ENCODE measurements at regions not wholly inside any gene's neighbourhood (a gene's known extent, or its start where the extent isn't known, plus 50 kb on each side); places are given as distances from the start of the nearest gene placed in this dataset.
"Not testable (repeated sequence)": the region's sequence is repeated elsewhere in the genome, so short reads cannot be mapped to it uniquely, and the experiment has no call there.

GRCh38 chr10:34058845-34059614 is 724.6 kb upstream of the NRP1 start:
- DNase-seq (ENCODE audit: low read depth): no peak

- not testable (repeated sequence) for DNase-seq (ENCODE audit: low read depth)
Measured at GRCh38 chr10:34055410-34055985, 721.0 kb upstream of the NRP1 start.

DNA sequence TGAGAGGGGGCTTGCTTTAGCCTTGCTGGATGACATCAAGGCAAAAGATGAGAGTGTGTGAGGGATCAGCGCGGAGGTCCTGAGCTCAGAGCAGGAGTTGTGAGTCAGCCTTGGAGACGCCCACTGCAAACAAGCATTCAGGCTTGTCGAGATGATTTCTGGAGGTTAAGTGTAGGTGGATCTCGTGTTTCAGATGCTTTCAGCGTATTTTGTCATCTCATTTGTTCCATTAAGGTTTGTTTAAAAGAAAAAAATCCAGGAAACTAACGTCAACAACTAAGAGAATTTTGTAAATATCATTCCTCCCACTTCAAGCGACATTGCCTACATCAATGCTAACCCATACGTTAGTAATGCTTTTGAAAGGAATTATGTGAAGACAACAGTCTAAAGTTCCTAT is 715.4 kb upstream of the NRP1 start:
- DNase-seq (ENCODE audit: low read depth): peak; percentile 13

GRCh38 chr10:34049469-34049868 is 715.0 kb upstream of the NRP1 start:
- no peak for DNase-seq (ENCODE audit: low read depth)

GRCh38 chr10:34047389-34047788 is 712.9 kb upstream of the NRP1 start:
- no peak for DNase-seq (ENCODE audit: low read depth)

DNA sequence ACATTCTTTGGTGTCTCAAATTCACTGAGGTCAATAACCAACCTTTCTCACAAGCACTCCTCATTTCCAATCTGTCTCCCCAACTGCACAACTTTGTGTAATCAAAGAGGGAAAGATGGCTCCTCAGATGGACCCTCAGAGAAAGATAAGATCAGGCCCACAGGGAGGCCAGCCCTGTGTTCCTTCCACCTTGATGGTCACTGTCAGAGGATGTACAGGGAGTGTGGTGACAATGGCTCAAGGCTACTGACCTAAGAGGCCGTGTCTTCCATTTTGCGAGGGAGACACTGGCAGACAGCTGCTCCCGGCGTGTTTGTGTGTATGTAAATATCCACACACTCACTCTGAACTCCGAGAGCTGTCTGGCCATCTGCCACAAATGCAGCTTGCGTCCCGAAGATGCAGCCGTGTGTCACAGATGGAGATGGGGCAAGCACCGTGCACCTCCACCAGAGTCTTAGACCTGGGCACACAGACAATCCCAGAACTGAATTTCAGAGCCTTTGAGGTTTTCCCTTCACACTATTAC is 712.1 kb upstream of the NRP1 start:
- DNase-seq (ENCODE audit: low read depth): no peak

GRCh38 chr10:34045571-34046190 is 711.2 kb upstream of the NRP1 start:
- no peak for DNase-seq (ENCODE audit: low read depth)

DNA sequence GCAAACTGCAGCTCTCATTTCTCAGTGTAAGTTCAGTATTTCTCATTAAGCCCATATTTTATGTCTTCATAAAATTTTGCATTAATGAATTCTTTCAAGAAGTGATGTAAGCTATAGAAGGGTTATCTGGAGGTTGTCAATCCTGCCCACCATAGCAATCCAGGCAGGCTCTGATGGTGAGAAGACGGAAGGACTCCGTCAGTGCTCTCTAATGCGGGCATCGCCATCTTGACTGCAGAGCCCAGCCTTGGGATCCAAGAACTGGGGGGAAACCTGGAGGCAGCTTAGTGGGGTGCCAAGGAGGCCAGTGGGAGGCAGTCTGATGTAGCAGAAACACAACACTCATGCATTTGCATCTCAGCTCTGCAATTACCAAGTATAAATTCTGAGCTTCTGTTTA is 707.4 kb upstream of the NRP1 start:
- DNase-seq (ENCODE audit: low read depth): no peak

- no peak for DNase-seq (ENCODE audit: low read depth)
Measured at GRCh38 chr10:34037499-34037898, 703.0 kb upstream of the NRP1 start.

DNA sequence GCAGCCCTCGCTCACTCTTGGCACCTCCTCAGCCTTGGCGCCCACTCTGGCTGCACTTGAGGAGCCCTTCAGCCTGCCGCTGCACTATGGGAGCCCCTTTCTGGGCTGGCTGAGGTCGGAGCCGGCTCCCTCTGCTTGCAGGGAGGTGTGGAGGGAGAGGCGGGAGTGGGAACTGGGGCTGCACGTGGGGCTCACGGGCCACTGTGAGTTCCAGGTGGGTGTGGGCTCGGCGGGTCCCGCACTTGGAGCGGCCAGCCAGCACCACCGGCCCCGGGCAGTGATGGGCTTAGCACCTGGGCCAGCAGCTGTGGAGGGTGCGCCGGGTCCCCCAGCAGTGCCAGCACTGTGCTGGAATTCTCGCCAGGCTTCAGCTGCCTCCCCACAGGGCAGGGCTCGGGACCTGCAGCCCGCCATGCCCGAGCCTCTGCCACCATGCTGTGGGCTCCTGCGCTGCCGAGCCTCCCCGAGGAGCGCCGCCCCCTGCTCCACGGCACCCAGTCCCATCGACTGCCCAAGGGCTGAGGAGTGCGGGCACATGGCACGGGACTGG is 700.8 kb upstream of the NRP1 start:
- not testable (repeated sequence) for DNase-seq (ENCODE audit: low read depth)

DNA sequence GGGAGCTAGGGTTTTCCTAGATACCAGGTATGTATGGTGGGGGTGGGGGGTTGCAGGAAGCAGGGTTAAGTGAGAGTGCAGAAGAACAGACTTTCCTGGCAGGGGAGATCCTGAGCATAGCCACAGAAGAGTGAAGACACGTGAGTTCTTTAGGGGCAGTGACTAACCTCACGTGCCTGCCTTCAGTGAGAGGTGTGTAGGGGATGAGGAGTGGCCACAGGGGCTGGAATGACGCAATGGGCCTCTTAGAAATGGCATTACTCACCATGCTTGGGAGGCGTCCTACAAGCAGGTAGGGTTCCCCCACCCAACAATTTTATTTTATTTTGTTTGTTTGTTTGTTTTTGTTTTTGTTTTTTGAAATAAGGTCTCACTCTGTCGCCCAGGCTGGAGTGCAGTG is 698.6 kb upstream of the NRP1 start:
- no peak for DNase-seq (ENCODE audit: low read depth)

GRCh38 chr10:34032564-34032963 is 698.1 kb upstream of the NRP1 start:
- no peak for DNase-seq (ENCODE audit: low read depth)

- peak; percentile 79 for DNase-seq (ENCODE audit: low read depth)
Measured at GRCh38 chr10:34031400-34031799, 696.9 kb upstream of the NRP1 start.

GRCh38 chr10:34029455-34029854 is 695.0 kb upstream of the NRP1 start:
- no peak for DNase-seq (ENCODE audit: low read depth)

GRCh38 chr10:34028936-34029335 is 694.5 kb upstream of the NRP1 start:
- no peak for DNase-seq (ENCODE audit: low read depth)

GRCh38 chr10:34024693-34025425 is 690.4 kb upstream of the NRP1 start:
- no peak for DNase-seq (ENCODE audit: low read depth)

GRCh38 chr10:34024282-34024681 is 689.8 kb upstream of the NRP1 start:
- DNase-seq (ENCODE audit: low read depth): no peak

- no peak for DNase-seq (ENCODE audit: low read depth)
Measured at GRCh38 chr10:34022195-34022594, 687.7 kb upstream of the NRP1 start.

DNA sequence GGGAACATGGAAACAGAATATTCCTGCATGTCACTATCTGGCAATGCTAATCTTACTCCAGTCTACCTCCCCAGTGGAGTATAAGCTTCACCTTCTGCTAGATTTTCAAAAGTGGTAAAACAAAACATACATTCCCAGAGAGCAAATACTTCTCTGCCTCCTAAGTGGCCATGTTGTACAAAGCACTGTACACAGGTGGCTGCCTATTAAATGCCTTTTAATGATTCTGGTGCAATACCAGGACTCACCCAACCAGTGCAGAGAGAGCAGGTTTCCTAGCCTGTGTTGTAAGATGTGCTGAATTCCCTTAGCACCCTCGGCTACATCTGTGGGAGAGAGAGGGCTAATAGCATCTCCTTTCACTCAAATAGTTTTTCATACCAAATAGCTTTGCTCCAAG is 684.3 kb upstream of the NRP1 start:
- no peak for DNase-seq (ENCODE audit: low read depth)

DNA sequence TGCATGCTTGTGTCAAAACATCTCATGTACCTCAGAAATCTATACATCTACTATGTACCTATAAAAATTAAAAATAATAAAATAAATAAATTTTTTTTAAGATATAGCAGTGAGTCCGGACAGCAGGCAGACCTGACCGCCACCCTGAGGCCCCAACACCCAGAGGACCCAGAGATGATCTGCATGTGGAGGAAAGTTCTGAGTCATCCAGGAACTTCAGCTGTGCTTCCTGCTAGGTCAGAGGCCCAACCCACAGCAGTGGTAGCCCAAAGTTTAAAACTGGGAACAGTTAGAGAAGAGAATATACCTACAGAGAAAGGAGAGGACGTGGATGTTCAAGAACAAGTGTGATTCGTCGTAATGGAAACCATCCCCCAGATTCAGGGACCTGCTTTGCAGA is 683.7 kb upstream of the NRP1 start:
- no peak for DNase-seq (ENCODE audit: low read depth)

- no peak for DNase-seq (ENCODE audit: low read depth)
Measured at GRCh38 chr10:34017281-34017680, 682.8 kb upstream of the NRP1 start.

- DNase-seq (ENCODE audit: low read depth): no peak
Measured at GRCh38 chr10:34016576-34016975, 682.1 kb upstream of the NRP1 start.

All from stromal cell of bone marrow (primary cell).